ENCODE measurements at regions not wholly inside any gene's neighbourhood (a gene's known extent, or its start where the extent isn't known, plus 50 kb on each side); places are given as distances from the start of the nearest gene placed in this dataset.

DNA sequence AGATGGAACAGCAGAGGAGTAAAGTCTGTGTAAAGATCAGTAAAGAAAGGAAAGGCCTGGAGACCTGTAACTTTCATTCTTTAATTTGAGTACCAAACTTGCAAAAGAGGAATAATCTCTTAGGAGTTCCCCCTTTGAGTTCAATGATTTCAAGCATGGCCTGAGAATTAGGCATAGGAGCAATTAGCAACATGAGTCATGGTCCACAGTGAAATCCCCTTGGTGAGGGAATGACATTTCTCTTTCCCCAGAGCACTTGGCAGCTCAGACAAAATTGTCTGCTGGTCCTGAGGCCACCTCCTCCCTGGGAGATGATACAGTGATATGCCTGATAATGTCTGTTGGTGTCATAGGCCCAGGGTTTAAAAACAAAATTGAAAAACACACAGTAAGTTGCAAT is 81.4 kb upstream of the CRBN start:
- no peak for DNase-seq (ENCODE audit: low read depth, low spot score)
- H3K36me3 Mint-ChIP-seq (ENCODE audit: low read depth) = no peaks in the 10 kb centered on the region
- no peak for TF ChIP-seq CTCF (conservative IDR thresholded peaks at IDR 0.05)
- no peaks in the 10 kb centered on the region for H3K4me1 Mint-ChIP-seq
- no peak overlapping the region for H3K4me3 Mint-ChIP-seq
- H3K27ac Mint-ChIP-seq (ENCODE audit: unreplicated experiment) = no peak overlapping the region
- no peaks in the 10 kb centered on the region for H3K27me3 Mint-ChIP-seq (ENCODE audit: low read depth)
- H3K9me3 Mint-ChIP-seq = peaks cover 3% of the 10 kb centered on the region

- H3K27me3 Mint-ChIP-seq (ENCODE audit: low read depth) = no peaks in the 10 kb centered on the region
- DNase-seq (ENCODE audit: low read depth, low spot score) = no peak
- no peaks in the 10 kb centered on the region for H3K4me1 Mint-ChIP-seq
- H3K27ac Mint-ChIP-seq (ENCODE audit: unreplicated experiment) = no peak overlapping the region
- peaks cover 10% of the 10 kb centered on the region for H3K9me3 Mint-ChIP-seq
- no peak overlapping the region for H3K4me3 Mint-ChIP-seq
- H3K36me3 Mint-ChIP-seq (ENCODE audit: low read depth) = no peaks in the 10 kb centered on the region
- TF ChIP-seq CTCF (conservative IDR thresholded peaks at IDR 0.05) = no peak
Observed at GRCh38 chr3:3259181-3259580, 79.7 kb upstream of the CRBN start.

- Mint-ChIP-seq H3K36me3 (ENCODE audit: low read depth) (no peaks in the 10 kb centered on the region), H3K9me3 (peaks cover 16% of the 10 kb centered on the region), H3K27ac (ENCODE audit: unreplicated experiment) (no peak overlapping the region), H3K4me1 (no peaks in the 10 kb centered on the region), H3K27me3 (ENCODE audit: low read depth) (no peaks in the 10 kb centered on the region), H3K4me3 (no peak overlapping the region)
- no peak for DNase-seq (ENCODE audit: low read depth, low spot score)
- no peak for TF ChIP-seq CTCF (conservative IDR thresholded peaks at IDR 0.05)
Observed at GRCh38 chr3:3258281-3258680, 78.8 kb upstream of the CRBN start.

GRCh38 chr3:3241596-3241995 is 62.1 kb upstream of the CRBN start:
- Mint-ChIP-seq H3K36me3 (ENCODE audit: low read depth) (no peaks in the 10 kb centered on the region), H3K4me1 (no peaks in the 10 kb centered on the region), H3K9me3 (no peaks in the 10 kb centered on the region), H3K4me3 (no peak overlapping the region), H3K27me3 (ENCODE audit: low read depth) (no peaks in the 10 kb centered on the region), H3K27ac (ENCODE audit: unreplicated experiment) (no peak overlapping the region)
- DNase-seq (ENCODE audit: low read depth, low spot score) = no peak
- no peak for TF ChIP-seq CTCF (conservative IDR thresholded peaks at IDR 0.05)

DNA sequence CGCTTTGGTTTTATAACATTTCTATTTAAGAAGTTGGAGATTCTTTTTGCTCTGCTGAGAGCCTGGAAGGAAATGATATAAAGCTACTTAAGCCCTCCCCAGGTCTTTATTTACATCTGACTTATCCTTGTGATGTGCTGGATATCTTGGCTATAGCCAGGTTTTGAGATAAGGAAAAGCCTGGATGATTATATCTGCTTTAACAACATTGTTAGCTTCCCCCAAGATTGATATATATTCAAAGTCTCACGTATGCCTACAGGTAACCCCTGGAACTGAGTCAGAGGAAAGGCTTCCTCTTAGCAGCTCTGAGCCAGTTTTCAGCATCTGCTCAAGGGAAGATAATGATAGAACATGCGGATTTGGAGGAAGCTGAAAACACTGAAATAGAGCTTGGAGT is 61.5 kb upstream of the CRBN start:
- H3K27me3 Mint-ChIP-seq (ENCODE audit: low read depth) = no peaks in the 10 kb centered on the region
- H3K36me3 Mint-ChIP-seq (ENCODE audit: low read depth) = no peaks in the 10 kb centered on the region
- H3K4me3 Mint-ChIP-seq = no peak overlapping the region
- H3K9me3 Mint-ChIP-seq = no peaks in the 10 kb centered on the region
- DNase-seq (ENCODE audit: low read depth, low spot score) = no peak
- TF ChIP-seq CTCF (conservative IDR thresholded peaks at IDR 0.05) = no peak
- no peaks in the 10 kb centered on the region for H3K4me1 Mint-ChIP-seq
- H3K27ac Mint-ChIP-seq (ENCODE audit: unreplicated experiment) = no peak overlapping the region

GRCh38 chr3:3237979-3238378 is 58.5 kb upstream of the CRBN start:
- H3K36me3 Mint-ChIP-seq (ENCODE audit: low read depth) = no peaks in the 10 kb centered on the region
- H3K9me3 Mint-ChIP-seq = no peaks in the 10 kb centered on the region
- no peaks in the 10 kb centered on the region for H3K4me1 Mint-ChIP-seq
- no peak overlapping the region for H3K27ac Mint-ChIP-seq (ENCODE audit: unreplicated experiment)
- no peak for TF ChIP-seq CTCF (conservative IDR thresholded peaks at IDR 0.05)
- no peaks in the 10 kb centered on the region for H3K27me3 Mint-ChIP-seq (ENCODE audit: low read depth)
- H3K4me3 Mint-ChIP-seq = no peak overlapping the region
- no peak for DNase-seq (ENCODE audit: low read depth, low spot score)
